GM13977 (cell line): ENCODE measurements at regions not wholly inside any gene's neighbourhood (a gene's known extent, or its start where the extent isn't known, plus 50 kb on each side); places are given as distances from the start of the nearest gene placed in this dataset.

Experiments used
- DNase-seq: peaks from one replicate; pipeline ENCODE4 v3.0.0; 2012; ENCODE audit warnings: low spot score
- CTCF ChIP-seq: IDR thresholded peaks from 2 replicates; pipeline ENCODE4 v1.5.1; 2012; ENCODE audit warnings: mild to moderate bottlenecking, control low read depth; ENCODE audit not compliant: insufficient read depth; ENCODE audit errors: extremely low read depth, missing control alignments
- in situ Hi-C: fragments of 300-500 bp; cut with MboI; formaldehyde crosslinking; loops from one replicate; pipeline ENCODE4 v1.12.0; 2022; ENCODE audit warnings: low sequenced_read_pairs, low pct_unique_long_range_greater_than_20kb, mixed read lengths, inconsistent platforms; ENCODE audit not compliant: unreplicated experiment

- in situ Hi-C loops: no loop called here
- TF ChIP-seq CTCF: no peak
- no peak for DNase-seq
Measured at GRCh38 chr9:106062250-106062649, 367.9 kb downstream of the TMEM38B start.

GRCh38 chr9:106065136-106065535, 370.8 kb downstream of the TMEM38B start:
- in situ Hi-C loops: no loop called here
- no peak for TF ChIP-seq CTCF
- DNase-seq: no peak

GRCh38 chr9:106065579-106066214, 371.4 kb downstream of the TMEM38B start:
- no peak for TF ChIP-seq CTCF
- no peak for DNase-seq
- in situ Hi-C loops: no loop called here

- TF ChIP-seq CTCF: no peak
- DNase-seq: no peak
- in situ Hi-C loops: no loop called here
Measured at GRCh38 chr9:106066940-106067524, 372.7 kb downstream of the TMEM38B start.

- TF ChIP-seq CTCF: no peak
- in situ Hi-C loops: no loop called here
- DNase-seq: no peak
Measured at GRCh38 chr9:106069241-106069640, 374.9 kb downstream of the TMEM38B start.

- TF ChIP-seq CTCF: no peak
- in situ Hi-C loops: no loop called here
- DNase-seq: no peak
Measured at GRCh38 chr9:106072421-106072820, 378.1 kb downstream of the TMEM38B start.
